GM18867 (cell line): ENCODE measurements at regions not wholly inside any gene's neighbourhood (a gene's known extent, or its start where the extent isn't known, plus 50 kb on each side); places are given as distances from the start of the nearest gene placed in this dataset.
"Not testable (repeated sequence)": the region's sequence is repeated elsewhere in the genome, so short reads cannot be mapped to it uniquely, and the experiment has no call there.

Source experiments
- ATAC-seq: cut with Tn5 transposase; IDR thresholded peaks from one replicate; pipeline ENCODE4 v1.9.1; 2021; ENCODE audit warnings: mild to moderate bottlenecking, moderate library complexity; ENCODE audit not compliant: unreplicated experiment

DNA sequence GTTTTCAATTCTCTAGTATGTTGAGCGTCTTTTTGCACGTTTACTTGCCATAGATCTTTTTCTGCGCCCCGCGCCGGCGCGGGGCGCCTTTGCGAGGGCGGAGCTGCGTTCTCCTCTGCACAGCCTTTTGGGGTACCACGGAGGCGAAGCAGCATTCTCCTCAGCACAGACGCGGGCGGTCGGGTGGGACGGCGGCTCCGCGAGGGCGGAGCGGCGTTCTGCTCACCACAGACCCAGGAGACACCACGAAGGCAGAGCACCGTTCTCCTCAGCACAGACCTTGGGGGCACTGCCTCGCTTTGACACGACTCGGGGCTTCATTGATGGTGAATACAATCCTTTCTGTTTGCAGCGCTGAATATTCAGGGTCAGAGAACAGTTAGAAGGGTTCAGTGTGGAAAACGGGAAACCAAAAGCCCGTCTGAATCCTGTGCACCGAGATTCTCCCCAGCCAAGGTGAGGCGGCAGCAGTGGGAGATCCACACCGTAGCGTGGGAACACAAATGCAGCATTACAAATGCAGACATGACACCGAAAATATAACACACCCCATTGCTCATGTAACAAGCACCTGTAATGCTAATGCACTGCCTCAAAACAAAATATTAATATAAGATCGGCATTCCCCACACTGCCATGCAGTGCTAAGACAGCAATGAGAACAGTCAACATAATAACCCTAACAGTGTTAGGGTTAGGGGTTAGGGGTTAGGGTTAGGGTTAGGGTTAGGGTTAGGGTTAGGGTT lies 190.7 kb upstream of the VIPR2 start:
- not testable (repeated sequence) for ATAC-seq

GRCh38 chr7:159332854-159333479 lies 188.3 kb upstream of the VIPR2 start:
- not testable (repeated sequence) for ATAC-seq

DNA sequence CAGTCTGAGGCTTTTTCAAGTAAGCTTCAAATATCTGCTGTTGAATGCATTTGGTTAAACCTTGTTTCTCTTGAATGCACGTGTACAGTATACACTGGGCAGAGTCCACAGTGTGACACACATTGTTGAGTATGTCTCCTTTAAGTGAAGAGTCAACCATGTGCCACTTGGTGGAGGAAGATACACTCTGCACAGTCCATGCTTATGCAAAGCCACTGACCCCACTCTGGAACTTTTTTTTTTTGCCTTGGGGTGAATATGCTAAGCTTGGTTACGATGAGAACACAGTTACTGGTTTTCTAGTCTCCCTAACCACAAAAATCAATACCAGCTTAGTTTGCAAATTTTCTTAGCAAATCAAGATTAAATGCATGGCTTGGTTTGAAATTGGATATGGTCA lies 186.8 kb upstream of the VIPR2 start:
- no peak for ATAC-seq

- no peak for ATAC-seq
These were observed 185.2 kb upstream of the VIPR2 start for GRCh38 chr7:159329818-159330378.

DNA sequence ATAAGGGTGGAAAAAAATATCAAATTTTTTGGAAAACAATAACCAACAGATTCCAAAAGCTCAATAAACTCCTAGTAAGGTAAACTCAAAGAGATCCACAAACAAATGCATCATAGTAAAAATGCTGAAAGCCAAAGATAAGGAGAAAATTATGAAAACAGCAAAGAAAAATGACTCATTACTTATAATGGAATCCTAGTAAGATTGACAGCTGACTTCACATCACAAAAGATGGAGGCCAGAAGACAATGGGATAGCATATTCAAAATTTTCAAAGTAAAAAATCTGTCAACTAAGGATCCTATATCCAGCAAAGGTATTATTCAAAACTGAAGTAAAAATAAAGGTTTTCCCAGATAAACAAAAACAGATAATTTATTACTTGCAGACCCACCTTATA lies 183.4 kb upstream of the VIPR2 start:
- ATAC-seq: no peak

GRCh38 chr7:159323359-159323758 lies 178.7 kb upstream of the VIPR2 start:
- ATAC-seq: no peak

DNA sequence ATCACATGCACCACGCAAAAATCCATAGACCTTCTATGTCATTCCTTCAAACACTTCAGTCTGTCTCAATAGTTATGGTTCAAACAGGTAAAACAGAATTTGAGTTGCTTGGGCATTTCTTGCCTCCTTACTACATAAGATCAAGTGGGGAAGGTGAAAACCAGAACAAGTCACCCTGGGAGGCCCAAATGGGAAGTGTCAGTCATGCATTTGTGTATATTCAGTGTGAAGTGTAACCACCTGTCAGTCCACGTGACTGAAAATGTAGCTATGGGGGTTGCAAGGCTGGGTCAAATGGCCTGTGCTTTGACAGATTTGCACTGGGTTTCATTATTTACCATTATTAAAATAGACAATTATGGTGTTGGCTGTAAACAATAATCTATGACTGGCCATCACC lies 176.6 kb upstream of the VIPR2 start:
- ATAC-seq: no peak

DNA sequence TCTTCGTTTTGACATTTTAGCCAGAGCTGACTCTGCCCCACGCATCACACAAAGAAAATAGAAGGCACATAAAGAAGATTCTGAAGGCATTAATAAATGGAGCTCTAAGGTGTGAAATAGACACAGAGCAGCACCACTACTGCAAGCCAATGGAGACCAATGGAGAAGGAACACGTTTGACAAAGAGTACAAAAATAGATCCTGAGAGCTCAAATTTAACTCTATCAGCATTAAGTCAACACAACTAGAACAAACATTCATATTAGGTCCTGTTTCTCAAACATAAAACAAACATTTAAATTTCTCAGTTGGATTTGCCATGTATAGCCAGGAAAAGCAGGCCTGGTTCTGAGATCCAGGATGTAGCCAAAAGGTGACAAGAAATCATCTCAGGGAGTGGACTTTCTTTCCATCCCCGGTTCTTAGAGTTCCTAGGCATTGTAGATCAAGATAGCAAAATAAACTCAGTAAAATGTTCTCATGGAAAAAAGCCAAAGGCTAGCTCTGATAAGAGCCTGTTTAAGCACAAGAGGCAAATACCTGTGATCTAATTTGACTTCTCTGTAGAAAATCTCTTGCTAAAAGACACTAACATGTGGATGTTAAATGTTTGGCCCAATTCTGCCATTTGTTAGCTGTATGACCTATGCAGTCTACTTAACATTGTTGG lies 174.2 kb upstream of the VIPR2 start:
- no peak for ATAC-seq

- ATAC-seq: no peak
These were observed 172.6 kb upstream of the VIPR2 start for GRCh38 chr7:159317294-159317693.

- ATAC-seq: no peak
These were observed 166.5 kb upstream of the VIPR2 start for GRCh38 chr7:159311172-159311494.

GRCh38 chr7:159310457-159311171 lies 165.9 kb upstream of the VIPR2 start:
- ATAC-seq: no peak

DNA sequence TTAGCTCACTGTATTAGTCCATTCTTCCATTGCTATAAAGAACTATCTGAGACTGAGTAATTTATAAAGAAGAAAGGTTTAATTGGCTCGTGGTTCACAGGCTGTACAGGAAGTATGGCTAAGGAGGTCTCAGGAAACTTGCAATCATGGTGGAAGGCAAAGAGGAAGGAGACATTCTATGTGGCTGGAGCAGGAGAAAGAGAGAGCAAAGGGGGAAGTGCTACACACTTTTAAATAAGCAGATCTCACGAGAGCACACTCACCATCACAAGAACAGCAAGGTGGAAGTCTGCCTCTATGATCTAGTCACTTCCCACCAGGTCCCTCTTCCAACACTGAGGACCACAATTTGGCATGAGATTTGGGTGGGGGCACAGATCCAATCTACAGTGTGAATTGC lies 164.5 kb upstream of the VIPR2 start:
- ATAC-seq: not testable (repeated sequence)

- no peak for ATAC-seq
These were observed 161.3 kb upstream of the VIPR2 start for GRCh38 chr7:159306012-159306411.

GRCh38 chr7:159305185-159305584 lies 160.5 kb upstream of the VIPR2 start:
- ATAC-seq: not testable (repeated sequence)

DNA sequence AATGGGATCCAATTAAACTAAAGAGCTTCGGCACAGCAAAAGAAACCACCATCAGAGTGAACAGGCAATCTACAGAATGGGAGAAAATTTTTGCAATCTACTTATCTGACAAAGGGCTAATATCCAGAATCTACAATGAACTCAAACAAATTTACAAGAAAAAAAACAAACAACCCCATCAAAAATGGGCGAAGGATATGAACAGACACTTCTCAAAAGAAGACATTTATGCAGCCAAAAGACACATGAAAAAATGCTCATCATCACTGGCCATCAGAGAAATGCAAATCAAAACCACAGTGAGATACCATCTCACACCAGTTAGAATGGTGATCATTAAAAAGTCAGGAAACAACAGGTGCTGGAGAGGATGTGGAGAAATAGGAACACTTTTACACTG lies 158.8 kb upstream of the VIPR2 start:
- not testable (repeated sequence) for ATAC-seq

GRCh38 chr7:159296093-159296681 lies 151.5 kb upstream of the VIPR2 start:
- ATAC-seq: no peak

DNA sequence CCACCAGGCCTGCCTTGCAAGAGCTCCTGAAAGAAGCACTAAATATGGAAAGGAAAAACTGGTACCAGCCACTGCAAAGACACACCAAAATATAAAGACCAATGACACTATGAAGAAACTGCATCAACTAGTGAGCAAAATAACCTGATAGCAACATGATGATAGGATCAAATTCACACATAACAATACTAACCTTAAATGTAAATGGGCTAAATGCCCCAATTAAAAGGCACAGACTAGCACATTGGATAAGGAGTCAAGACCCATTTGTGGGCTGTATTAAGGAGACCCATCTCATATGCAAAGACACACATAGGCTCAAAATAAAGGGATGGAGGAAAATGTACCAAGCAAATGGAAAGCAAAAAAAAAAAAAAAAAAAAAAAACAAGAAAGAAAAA lies 141.8 kb upstream of the VIPR2 start:
- not testable (repeated sequence) for ATAC-seq

DNA sequence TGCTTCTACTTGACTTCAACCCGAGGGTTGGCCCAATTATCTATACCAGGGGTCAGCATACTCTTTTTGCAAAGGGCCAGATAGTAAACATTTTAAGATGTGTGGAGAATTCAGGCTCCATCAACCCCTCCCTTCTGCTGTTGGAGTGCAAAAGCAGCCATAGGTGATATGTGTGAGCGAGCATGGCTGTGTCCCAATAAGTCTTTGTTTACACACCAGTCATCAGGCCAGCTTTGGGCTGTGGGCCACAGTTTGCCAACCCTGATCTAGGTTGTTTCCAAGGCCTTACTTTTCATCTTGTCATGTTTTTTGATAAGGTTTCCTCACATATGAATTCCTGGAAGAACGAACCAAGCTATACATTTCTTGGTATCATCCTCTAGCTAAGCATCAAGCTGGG lies 136.9 kb upstream of the VIPR2 start:
- no peak for ATAC-seq

GRCh38 chr7:159280008-159280407 lies 135.3 kb upstream of the VIPR2 start:
- ATAC-seq: no peak

GRCh38 chr7:159272739-159273138 lies 128.1 kb upstream of the VIPR2 start:
- no peak for ATAC-seq

GRCh38 chr7:159271781-159272180 lies 127.1 kb upstream of the VIPR2 start:
- ATAC-seq: no peak
